C4-2B (cell line): ENCODE measurements at regions not wholly inside any gene's neighbourhood (a gene's known extent, or its start where the extent isn't known, plus 50 kb on each side); places are given as distances from the start of the nearest gene placed in this dataset.

Source experiments
- ZFX ChIP-seq: fragments of 450-650 bp; IDR thresholded peaks from 2 replicates; pipeline ENCODE4 v1.6.1; 2017
- TF ChIP-seq, protein P1 (sequence below): fragments of 450-650 bp; conservative IDR thresholded peaks from 2 replicates; pipeline ENCODE4 v1.5.1; 2017; ENCODE audit warnings: mild to moderate bottlenecking

DNA sequence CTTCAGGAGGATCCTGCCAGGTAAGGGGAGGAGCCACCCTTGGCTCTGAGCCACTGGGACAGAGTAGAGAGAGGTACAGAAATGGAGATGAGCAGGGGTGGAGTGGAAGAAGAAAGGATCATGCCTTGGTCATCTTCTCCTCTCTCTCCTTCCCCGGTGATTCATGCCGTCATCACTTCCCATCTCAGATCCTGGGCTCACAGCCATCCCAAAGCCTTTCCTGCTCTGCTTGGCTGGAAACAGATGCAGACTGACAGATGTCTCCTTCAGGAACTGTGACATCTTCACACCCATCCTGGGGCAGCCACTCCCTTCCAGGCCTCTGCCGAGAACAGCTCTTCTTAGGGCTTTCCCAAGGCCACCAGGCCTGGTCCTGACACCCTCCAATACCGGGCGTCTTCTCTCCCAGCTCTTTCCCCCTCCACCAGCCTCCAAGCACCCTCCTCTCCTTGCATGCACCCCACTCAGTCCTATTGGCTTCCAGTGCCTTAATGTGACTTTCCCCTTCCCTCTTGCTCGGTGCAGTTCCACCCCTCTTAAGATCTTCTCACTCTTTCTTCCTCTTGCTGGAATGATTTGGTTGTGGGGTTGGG, 58.3 kb upstream of the TNP1 start:
- TF ChIP-seq, protein P1, sequence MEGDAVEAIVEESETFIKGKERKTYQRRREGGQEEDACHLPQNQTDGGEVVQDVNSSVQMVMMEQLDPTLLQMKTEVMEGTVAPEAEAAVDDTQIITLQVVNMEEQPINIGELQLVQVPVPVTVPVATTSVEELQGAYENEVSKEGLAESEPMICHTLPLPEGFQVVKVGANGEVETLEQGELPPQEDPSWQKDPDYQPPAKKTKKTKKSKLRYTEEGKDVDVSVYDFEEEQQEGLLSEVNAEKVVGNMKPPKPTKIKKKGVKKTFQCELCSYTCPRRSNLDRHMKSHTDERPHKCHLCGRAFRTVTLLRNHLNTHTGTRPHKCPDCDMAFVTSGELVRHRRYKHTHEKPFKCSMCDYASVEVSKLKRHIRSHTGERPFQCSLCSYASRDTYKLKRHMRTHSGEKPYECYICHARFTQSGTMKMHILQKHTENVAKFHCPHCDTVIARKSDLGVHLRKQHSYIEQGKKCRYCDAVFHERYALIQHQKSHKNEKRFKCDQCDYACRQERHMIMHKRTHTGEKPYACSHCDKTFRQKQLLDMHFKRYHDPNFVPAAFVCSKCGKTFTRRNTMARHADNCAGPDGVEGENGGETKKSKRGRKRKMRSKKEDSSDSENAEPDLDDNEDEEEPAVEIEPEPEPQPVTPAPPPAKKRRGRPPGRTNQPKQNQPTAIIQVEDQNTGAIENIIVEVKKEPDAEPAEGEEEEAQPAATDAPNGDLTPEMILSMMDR, result no peak
- TF ChIP-seq ZFX, result no peak
